K562 (cell line): ENCODE measurements at regions not wholly inside any gene's neighbourhood (a gene's known extent, or its start where the extent isn't known, plus 50 kb on each side); places are given as distances from the start of the nearest gene placed in this dataset.

Source experiments
- TAF7 ChIP-seq: fragments of 450-650 bp; IDR thresholded peaks from 2 replicates; pipeline ENCODE4 v1.6.1; 2016; ENCODE audit warnings: missing genetic modification characterization, missing compliant biosample characterization
- TF ChIP-seq, protein P1 (sequence below), 2 experiments: fragments of 450-650 bp; formaldehyde crosslinking in 1 of 2; IDR thresholded peaks; 2 replicates each; pipeline versions ENCODE4 v1.4.0 to v1.6.1; 2014 to 2020; ENCODE audit warnings: mild to moderate bottlenecking in 2 of 2, borderline replicate concordance in 1 of 2, low read depth in 1 of 2

DNA sequence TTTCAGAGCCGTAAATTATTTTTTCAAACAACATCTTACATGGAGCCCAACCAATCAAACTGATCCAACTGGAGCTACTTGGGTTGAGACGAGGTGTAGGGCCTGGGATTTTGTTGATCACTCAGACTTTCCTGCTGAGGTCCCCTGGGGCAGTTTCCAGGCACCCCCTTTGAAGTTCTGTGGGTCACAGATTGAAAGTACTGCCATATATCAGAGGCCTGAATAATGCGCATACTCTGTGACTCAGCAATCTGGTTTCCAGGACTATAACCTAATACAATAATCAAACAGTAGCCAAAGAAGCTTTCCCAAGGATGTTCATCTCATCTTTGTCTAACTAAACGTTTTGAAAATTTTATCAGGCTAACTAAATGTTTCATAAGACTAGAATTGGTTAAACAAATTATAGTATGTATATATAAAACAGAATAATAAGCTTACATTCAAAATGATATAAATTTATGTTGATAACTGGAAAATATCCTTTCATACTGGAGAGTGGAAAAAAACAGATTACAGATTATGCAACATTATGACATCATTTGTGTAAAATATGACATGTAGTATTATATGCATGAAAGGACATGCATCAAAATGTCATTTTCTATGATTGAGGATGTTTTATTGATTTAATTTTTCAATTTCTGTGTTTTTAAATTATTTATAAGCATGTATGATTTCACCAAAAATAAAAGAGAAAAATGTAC lies 617.1 kb downstream of the NTRK3 start:
- TF ChIP-seq, protein P1, sequence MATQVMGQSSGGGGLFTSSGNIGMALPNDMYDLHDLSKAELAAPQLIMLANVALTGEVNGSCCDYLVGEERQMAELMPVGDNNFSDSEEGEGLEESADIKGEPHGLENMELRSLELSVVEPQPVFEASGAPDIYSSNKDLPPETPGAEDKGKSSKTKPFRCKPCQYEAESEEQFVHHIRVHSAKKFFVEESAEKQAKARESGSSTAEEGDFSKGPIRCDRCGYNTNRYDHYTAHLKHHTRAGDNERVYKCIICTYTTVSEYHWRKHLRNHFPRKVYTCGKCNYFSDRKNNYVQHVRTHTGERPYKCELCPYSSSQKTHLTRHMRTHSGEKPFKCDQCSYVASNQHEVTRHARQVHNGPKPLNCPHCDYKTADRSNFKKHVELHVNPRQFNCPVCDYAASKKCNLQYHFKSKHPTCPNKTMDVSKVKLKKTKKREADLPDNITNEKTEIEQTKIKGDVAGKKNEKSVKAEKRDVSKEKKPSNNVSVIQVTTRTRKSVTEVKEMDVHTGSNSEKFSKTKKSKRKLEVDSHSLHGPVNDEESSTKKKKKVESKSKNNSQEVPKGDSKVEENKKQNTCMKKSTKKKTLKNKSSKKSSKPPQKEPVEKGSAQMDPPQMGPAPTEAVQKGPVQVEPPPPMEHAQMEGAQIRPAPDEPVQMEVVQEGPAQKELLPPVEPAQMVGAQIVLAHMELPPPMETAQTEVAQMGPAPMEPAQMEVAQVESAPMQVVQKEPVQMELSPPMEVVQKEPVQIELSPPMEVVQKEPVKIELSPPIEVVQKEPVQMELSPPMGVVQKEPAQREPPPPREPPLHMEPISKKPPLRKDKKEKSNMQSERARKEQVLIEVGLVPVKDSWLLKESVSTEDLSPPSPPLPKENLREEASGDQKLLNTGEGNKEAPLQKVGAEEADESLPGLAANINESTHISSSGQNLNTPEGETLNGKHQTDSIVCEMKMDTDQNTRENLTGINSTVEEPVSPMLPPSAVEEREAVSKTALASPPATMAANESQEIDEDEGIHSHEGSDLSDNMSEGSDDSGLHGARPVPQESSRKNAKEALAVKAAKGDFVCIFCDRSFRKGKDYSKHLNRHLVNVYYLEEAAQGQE (IDR thresholded peaks at IDR 0.05; ENCODE audit: borderline replicate concordance) = no peak
- TF ChIP-seq, protein P1 (CRISPR knock-in tag; IDR thresholded peaks at IDR 0.05; ENCODE audit: low read depth) = no peak
- no peak for TF ChIP-seq TAF7 (tag)
